ENCODE measurements at regions not wholly inside any gene's neighbourhood (a gene's known extent, or its start where the extent isn't known, plus 50 kb on each side); places are given as distances from the start of the nearest gene placed in this dataset.

DNA sequence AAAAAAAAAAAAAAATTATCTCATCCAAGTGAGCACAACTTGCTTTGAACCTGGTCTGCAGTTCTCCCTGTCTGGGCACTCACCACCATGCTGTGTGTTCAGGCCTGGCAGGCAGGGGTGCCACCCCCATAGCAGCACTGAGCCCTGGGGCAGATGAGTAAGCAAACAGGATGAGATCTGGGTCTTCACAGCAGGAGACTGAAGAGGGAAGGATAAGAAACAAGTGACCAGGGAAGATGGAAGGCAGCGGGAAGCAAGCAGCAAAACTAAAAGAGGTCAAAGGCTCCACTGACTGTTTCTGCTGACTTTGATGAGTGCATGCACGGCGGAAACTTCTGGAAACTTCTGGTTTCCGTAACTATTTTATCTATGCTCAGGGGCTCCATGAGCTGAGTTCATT is 133.5 kb upstream of the SOD1 start:
- TF ChIP-seq TAF1 (IDR thresholded peaks at IDR 0.05; ENCODE audit: borderline replicate concordance, insufficient read depth, low read length) (no peak), FOXP2 (optimal IDR thresholded peaks at IDR 0.05; ENCODE audit: borderline replicate concordance, extremely low read depth, extremely low read length, insufficient read depth) (no peak), SIN3A (IDR thresholded peaks at IDR 0.05; ENCODE audit: borderline replicate concordance, insufficient read depth, low read length) (no peak), POLR2AphosphoS5 (IDR thresholded peaks at IDR 0.05; ENCODE audit: low read depth, low read length) (no peak)
- TF ChIP-seq, protein P1, sequence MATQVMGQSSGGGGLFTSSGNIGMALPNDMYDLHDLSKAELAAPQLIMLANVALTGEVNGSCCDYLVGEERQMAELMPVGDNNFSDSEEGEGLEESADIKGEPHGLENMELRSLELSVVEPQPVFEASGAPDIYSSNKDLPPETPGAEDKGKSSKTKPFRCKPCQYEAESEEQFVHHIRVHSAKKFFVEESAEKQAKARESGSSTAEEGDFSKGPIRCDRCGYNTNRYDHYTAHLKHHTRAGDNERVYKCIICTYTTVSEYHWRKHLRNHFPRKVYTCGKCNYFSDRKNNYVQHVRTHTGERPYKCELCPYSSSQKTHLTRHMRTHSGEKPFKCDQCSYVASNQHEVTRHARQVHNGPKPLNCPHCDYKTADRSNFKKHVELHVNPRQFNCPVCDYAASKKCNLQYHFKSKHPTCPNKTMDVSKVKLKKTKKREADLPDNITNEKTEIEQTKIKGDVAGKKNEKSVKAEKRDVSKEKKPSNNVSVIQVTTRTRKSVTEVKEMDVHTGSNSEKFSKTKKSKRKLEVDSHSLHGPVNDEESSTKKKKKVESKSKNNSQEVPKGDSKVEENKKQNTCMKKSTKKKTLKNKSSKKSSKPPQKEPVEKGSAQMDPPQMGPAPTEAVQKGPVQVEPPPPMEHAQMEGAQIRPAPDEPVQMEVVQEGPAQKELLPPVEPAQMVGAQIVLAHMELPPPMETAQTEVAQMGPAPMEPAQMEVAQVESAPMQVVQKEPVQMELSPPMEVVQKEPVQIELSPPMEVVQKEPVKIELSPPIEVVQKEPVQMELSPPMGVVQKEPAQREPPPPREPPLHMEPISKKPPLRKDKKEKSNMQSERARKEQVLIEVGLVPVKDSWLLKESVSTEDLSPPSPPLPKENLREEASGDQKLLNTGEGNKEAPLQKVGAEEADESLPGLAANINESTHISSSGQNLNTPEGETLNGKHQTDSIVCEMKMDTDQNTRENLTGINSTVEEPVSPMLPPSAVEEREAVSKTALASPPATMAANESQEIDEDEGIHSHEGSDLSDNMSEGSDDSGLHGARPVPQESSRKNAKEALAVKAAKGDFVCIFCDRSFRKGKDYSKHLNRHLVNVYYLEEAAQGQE (IDR thresholded peaks at IDR 0.05; ENCODE audit: insufficient read depth in 1 of 2, low read depth in 2 of 2, low read length in 2 of 2) = no peak

DNA sequence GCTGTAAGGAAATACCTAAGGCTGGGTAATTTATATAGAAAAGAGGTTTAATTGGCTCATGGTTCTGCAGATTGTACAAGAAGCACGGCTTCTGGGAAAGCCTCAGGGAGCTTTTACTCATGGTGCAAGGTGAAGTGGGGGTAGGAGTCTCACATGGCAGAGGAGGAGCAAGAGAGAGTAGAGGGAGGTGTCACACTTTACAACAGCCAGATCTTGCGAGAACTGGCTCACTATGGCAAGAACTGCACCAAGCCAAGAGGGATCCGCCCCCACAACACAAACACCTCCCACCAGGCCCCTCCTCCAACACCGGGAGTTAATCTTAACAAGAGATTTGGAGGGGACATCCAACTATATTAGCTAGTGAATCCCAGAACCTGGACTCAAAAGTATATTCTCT is 135.4 kb upstream of the SOD1 start:
- no peak for TF ChIP-seq SIN3A (IDR thresholded peaks at IDR 0.05; ENCODE audit: borderline replicate concordance, insufficient read depth, low read length)
- no peak for TF ChIP-seq TAF1 (IDR thresholded peaks at IDR 0.05; ENCODE audit: borderline replicate concordance, insufficient read depth, low read length)
- TF ChIP-seq, protein P1 (IDR thresholded peaks at IDR 0.05; ENCODE audit: insufficient read depth in 1 of 2, low read depth in 2 of 2, low read length in 2 of 2) = no peak
- no peak for TF ChIP-seq FOXP2 (optimal IDR thresholded peaks at IDR 0.05; ENCODE audit: borderline replicate concordance, extremely low read depth, extremely low read length, insufficient read depth)
- TF ChIP-seq POLR2AphosphoS5 (IDR thresholded peaks at IDR 0.05; ENCODE audit: low read depth, low read length) = no peak

DNA sequence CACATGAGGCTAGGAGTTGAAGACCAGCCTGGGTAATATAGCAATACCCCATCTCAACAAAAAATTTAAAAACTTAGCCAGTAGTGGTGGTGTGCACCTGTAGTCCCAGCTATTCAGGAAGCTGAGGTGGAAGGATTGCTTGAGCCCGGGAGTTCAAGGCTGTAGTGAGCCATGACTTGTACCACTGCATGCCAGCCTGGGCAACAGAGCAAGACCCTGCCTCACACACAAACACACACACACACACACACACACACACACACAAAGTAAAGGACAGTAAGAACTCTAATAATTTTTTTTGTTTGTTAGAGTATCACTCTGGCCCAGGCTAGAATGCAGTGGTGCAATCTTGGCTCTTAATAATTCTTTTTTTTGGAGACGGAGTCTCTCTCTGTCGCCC is 138.0 kb upstream of the SOD1 start:
- no peak for TF ChIP-seq TAF1 (IDR thresholded peaks at IDR 0.05; ENCODE audit: borderline replicate concordance, insufficient read depth, low read length)

DNA sequence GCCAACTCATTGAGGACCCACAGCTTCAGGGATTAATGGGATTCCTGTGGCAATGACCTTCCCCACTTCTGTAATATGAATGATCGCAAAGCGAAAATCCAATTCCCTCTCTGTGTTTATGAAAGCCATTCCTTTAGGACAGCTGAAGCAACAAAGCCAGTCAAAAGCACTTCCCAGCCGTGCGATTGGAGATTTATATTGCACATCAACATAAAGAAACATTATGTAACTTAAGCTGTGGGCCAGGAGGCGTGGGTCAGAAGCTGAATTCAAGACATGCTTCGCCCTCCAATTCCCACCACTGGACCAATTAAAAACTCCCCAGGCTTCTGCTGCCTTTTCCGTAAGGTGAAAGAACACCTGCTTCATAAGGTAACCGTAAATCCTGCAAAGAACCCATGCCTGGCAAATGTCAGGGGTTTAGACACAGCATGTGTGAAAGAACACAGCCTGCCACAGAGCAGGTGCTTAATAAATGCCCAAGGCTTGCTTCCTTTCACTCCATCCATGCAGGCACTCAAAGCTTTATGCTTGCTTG is 138.9 kb upstream of the SOD1 start:
- TF ChIP-seq, protein P1 (IDR thresholded peaks at IDR 0.05; ENCODE audit: insufficient read depth in 1 of 2, low read depth in 2 of 2, low read length in 2 of 2) = no peak
- TF ChIP-seq FOXP2 (optimal IDR thresholded peaks at IDR 0.05; ENCODE audit: borderline replicate concordance, extremely low read depth, extremely low read length, insufficient read depth) = no peak
- no peak for TF ChIP-seq SIN3A (IDR thresholded peaks at IDR 0.05; ENCODE audit: borderline replicate concordance, insufficient read depth, low read length)
- no peak for TF ChIP-seq POLR2AphosphoS5 (IDR thresholded peaks at IDR 0.05; ENCODE audit: low read depth, low read length)
- no peak for TF ChIP-seq TAF1 (IDR thresholded peaks at IDR 0.05; ENCODE audit: borderline replicate concordance, insufficient read depth, low read length)

DNA sequence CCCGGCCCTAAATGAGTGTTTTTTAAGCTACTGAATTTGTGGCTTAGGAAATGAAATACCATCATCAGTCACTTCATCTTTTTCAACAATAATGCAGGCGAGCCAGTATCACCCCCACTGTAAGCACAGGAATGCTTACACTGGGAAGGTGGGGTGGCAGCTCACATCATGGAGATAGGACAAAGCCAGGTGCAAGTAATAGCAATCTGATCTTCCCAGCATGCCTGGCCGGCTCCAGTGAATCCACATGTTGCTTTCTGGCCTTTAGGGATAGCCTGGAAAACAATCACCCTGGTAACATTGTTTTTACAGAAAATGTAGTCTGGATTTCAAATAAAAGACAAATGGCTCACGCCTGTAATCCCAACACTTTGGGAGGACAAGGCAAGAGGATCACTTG is 140.9 kb upstream of the SOD1 start:
- TF ChIP-seq SIN3A (IDR thresholded peaks at IDR 0.05; ENCODE audit: borderline replicate concordance, insufficient read depth, low read length) (no peak), POLR2AphosphoS5 (IDR thresholded peaks at IDR 0.05; ENCODE audit: low read depth, low read length) (no peak), TAF1 (IDR thresholded peaks at IDR 0.05; ENCODE audit: borderline replicate concordance, insufficient read depth, low read length) (no peak)
- TF ChIP-seq, protein P1 (IDR thresholded peaks at IDR 0.05; ENCODE audit: insufficient read depth in 1 of 2, low read depth in 2 of 2, low read length in 2 of 2) = no peak

Measured in PFSK-1 (cell line).